Pulmonary artery endothelial cell (primary cell): ENCODE measurements at regions not wholly inside any gene's neighbourhood (a gene's known extent, or its start where the extent isn't known, plus 50 kb on each side); places are given as distances from the start of the nearest gene placed in this dataset.
A peak's percentile ranks its signal among the peaks of the same experiment; 100 is the strongest.

Source experiments
- DNase-seq: peaks from one replicate; pipeline ENCODE4 v3.0.0-alpha.2; 2011; ENCODE audit warnings: low read depth, low spot score

DNA sequence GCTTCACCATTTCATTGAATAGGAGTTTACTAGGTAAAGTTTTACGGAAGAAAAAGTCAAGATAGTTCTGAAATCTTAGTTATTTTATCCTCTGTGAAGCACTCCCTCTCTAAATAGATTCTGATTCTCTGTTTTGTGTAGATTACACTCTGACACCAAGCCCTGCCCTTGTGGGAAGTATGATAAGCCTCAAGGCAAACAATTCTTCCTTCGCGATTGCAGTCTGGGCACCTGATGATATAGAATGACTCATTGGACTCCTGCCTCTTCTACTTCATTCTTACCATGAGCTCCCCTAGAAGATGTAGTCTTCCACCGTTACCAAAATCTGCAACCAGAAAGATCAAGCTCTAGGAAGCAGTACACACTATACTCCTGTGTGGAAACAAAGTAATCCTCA is 626.9 kb upstream of the PTGER4 start:
- DNase-seq, result peak; percentile 41

DNA sequence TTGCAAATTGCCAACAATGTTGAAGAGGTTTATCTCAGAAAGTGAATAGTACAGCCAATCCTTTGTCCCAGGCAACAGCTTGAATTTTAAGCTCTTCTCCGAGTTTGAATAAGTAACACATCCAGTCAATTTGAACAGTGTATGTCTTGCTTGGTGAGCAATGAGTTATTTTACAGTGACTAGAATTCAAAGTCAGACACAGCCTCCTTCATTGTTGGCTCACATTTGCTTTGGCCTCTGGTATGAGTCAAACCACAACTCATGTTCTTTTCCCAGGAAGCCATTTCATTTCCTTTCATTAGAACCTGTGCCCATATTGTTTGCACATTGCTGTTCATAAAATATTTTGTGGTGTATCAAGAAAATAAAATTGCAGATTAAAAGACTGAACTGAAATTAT is 622.0 kb upstream of the DAB2 start:
- DNase-seq, result peak; percentile 60

DNA sequence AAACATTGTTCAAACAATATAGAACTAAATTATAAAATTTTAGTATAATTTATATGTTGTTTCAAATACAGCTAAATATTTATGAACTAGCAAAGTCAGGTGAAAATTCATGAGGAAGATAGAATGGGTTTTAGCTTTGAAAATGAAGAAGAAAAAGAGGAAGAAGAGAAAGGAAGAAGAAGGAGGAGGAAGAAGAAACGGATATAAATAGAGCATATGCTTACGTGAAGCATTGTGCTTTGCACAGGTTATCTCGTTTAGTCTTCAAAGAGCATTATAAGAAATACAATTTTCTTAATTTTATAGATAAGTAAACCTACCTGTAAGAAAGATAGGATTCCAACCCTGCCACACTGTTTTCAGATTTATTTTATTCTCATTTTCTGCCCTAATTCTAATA is 620.6 kb upstream of the DAB2 start:
- no peak for DNase-seq

DNA sequence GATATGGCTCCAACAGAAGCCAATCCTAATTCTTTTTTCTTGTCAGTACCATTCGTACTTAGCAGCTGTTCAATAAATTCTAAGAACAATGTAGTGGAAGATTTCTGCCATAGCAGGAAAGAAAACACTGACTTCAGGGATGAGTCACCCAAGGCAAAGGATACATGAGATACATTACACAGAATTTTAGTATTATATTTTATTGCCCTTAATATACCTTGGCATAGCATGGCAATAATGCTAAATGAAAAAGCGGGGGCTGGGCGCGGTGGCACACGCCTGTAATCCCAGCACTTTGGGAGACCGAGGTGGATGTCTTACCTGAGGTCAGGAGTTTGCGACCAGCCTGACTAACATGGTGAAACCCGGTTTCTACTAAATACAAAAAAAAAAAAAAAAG is 619.1 kb upstream of the DAB2 start:
- no peak for DNase-seq

DNA sequence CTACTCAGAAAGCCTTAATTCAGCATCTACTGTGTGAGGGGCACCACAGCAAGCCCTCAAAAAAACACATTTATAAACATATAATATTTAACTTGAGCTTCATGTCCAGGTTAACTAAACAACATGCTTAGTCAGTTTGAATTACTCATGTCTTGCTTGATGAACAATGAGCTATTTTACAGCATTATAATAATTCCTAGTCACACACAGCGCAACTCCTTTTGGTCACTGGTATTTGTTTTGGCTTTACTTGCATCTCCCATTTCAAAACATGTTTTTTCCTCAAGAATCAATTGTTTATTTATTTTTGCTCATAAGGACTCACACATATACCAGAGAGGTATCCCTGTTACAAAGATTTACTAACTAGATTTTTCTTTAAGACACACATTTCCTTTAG is 616.7 kb upstream of the DAB2 start:
- DNase-seq, result no peak

DNA sequence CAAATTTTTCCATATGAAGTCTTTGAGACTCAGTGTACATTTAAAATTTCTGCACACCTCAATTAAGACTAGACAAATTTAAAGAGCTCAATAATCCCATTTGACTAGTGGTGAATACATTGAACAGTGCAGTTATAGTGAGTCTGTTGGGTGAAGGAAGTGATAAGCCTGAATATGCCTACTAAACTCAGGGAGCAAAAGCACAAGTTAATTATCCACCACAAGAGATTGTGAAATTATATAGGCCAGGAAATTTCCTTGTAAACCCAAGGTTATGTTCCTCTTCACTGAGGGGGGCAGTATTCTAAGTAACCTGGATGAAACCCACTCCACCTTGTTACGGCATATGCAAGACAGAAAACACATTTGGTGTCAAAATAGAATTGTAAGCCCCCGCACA is 612.9 kb upstream of the DAB2 start:
- no peak for DNase-seq

DNA sequence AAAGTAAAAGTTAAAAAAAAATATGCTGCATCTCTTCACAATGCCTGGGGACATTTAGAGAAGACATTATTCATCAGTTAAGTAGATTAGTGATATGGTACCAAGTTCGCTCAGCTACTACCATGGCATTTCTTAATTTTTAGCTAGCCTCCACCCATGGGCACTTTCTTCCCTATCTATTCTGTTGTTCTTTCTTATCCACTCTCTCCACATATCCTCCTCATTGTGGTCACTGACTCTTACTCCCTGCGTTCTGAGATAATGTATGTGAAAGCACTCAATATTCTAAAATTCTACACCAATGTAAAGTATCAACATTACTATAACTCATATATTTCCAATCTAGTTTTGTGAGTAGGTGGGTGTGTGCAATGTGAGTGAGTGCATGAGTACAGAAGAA is 609.7 kb upstream of the DAB2 start:
- no peak for DNase-seq

DNA sequence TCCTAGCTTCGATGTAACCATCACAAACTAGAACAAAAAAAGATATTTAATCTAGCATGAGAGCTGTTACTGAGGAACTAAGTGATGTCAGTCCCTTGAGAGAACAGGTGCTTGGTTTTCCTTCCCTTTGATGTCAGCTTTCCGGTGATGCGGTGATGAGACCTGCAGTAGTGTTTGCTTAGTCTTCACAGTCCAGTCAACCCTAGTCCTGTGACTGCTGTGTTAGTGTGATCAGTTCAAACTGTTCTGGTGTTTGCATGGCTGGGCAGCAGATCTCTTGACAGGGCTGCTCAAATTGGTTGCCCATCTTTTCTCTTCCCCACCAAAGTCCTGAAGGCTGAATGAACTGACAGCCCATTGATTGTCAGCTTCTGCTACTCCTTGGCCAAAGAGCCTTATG is 608.6 kb upstream of the DAB2 start:
- no peak for DNase-seq

DNA sequence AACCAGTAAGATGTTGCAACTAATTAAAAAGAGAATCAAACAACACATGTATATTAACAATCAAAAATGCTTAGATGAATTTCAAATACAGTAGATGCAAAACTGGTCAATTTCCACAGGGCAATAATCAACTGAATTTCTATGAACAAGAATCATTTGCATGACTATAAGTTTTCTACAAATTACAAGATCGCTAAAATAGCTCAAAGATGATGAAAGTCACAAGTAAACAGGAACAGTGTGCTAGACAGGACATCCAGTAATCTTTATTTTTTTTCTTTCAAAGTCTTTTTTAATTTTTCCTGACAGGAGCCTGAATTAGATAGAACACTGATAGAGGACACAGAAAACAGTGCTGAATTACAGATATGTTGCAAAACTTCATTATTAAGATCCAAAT is 608.2 kb upstream of the DAB2 start:
- DNase-seq, result no peak

DNA sequence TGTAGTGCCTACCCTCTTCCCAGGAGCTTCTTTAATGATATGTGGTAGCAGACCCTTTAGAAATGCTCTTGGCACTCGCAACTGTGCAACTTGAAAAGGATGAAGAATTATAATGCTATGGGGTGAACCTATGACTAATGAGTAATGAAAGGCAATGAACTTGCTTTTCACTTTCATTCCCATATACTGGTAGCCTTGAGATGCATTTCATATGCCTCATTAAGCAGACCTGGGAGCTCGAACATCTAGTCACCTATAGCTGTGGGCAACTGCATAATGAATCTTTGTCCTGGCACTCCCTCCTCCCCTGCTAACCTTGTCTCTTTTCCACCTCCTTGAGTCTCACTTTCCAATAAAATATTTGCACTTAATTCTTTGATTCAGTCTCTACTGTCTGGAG is 605.9 kb upstream of the DAB2 start:
- DNase-seq, result no peak

DNA sequence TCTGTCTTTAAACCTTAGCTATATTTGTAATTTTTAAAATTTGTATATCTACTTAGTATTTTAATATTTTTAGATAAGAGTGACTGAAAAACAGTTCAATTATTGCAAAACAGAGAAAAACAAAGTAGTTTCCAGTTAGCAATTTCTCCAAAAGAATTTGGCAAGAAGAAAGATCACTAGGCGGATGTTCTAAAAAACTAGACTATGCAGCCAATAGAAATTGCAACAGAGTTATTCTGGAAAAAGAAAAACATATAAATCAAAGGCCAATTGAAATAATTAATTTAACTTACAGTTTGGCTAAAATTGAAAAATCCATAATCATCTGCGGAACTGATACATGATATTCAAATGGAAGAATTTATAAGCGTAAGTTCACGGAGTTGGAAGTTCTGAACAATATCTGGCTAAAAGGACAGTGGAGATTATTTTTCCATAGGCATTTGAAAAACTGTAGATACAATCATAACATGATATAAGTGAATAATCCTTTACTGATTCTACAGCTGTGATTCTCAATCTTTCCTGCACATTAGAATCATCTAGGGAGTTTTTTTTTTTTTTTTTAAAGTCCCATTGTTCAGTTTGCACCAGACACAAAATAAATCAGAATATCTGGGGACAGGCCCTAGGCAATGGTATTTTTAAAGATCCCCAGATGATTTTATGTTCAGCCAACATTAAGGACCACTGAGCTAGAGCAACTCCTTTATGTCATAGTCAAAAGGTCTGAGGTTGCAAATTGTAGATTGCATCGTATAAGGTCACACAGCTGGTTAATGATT is 605.1 kb upstream of the DAB2 start:
- no peak for DNase-seq

DNA sequence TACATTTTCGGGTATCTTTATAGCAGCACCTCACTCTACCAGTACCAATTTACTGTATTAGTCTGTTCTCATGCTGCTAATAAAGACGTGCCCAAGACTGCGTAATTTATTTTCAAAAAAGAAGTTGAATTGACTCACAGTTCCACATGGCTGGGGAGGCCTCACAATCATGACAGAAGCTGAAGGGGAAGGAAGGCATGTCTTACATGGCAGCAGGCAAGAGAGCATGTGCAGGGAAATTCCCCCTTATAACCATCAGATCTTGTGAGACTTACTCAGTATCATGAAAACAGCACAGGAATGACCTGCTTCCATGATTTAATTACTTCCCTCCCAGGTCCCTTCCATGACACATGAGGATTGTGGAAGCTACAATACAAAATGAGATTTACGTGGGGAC is 602.6 kb upstream of the DAB2 start:
- DNase-seq, result no peak

DNA sequence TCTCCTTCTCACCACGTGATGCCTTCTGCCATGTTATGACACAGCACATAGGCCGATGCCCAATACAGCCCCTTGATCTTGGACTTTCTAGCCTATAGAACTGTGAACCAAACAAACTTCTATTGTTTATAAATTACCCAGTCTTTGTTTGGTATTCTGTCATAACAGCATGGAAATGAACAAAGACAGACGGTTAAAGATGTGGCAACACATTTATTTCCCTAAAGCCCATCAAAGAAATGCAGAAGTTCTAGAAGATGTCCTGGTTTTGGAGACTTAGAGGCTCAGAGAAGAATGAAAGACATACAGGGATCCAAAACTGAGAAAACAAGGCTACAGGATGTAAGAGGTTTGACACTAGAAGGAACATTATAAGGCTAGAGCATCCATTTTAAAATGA is 600.8 kb upstream of the DAB2 start:
- DNase-seq, result no peak

DNA sequence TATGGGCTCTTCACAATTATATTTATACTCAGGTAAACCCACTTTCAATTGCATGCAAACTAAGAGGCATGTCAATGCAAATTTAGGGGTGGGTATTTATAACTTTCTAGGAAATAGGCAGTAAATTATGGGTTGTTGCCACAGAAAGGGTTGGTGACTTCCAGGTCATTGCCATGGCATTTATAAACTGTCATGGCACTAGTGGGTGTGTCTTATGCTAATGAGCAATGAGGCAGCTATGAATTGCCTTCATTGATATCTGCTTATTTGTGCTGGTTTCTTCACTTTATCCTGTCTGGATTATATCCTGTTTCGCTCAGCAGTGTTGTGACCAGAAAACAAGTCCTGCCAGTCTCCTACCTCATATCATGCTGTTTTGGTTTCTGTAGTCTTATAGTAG is 597.3 kb upstream of the DAB2 start:
- DNase-seq, result no peak

DNA sequence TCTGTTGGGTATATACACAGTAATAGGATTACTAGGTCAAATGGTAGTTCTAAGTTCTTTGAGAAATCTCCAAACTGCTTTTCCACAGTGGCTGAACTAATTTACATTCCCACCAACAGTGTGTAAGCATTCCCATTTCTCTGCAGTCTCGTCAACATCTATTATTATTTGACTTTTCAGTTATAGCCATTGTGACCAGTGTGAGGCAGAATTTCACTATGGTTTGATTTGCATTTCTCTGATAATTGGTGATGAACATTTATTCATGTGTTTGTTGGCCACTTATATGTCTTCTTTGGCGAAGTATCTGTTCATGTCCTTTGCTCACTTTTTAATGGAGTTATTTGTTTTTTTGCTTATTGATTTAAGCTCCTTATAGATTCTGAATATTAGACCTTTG is 596.2 kb upstream of the DAB2 start:
- no peak for DNase-seq

DNA sequence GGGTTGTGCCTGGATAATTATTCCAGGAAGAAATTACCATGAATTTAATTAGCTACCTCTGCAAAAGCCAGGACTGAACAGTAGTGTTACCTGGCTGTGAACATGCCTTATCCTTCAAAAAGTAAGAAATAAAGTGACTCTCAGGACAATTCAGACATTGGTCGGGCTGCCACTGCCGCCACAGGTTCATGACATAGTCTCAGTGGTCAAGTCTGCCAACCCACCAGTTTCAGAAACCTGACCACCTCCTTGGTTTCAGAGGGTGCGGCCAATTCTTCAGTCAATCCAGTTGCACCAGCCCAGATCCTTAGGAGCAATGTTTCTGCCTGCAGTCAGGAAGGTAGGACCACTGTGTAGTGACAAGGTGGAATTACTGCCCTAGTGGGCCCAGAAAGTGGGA is 593.1 kb upstream of the DAB2 start:
- no peak for DNase-seq

DNA sequence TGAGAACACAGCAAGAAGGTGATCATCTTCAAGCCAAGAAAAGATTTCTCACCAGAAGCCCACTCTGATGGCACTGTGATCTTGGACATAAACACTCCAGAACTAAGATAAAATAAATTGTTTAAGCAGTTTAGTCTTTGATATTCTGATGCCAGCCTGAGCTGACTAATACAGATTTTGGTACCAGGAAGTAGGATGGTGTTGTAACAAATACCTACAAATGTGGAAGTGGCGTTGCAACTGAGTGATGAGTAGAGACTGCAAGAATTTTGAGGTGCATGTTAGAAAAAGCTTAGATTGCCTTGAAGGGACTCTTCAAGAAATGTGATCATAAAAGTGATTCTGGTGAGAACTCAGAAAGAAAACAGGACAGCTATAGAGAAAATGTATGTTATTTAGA is 592.4 kb upstream of the DAB2 start:
- DNase-seq, result no peak

DNA sequence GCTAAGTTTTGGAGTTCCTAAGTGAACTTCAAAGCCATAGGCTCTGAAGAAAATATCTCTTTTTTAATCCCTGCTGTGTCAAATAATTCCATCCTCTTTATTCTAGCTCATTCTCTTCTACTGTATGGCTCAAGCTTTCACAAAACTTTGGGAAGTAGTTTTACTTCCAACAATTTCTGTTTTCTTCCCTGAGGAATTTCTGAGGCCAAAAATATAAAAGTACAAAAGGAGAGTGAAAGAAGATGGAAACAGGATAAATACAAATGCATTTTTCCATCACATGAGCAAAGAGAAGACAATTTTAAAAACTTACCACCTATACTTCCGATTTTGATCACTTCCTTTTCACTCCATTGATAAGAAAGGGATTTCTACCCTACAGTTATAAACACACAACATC is 585.7 kb upstream of the DAB2 start:
- DNase-seq, result no peak

DNA sequence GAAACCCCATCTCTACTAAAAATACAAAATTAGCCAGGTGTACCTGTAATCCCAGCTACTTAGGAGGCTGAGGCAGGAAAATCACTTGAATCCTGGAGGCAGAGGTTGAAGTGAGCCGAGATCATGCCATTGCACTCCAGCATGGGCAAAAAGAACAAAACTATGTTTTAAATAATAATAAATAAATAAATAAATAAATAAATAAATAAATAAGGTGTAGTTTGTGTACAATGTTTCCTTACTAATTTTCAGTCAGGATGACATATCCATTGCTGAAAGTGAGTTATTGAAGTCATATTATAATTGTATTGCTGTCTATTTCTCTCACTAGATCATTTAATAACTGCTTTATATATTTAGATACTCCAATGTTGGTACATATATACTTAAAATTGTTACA is 581.5 kb upstream of the DAB2 start:
- no peak for DNase-seq

DNA sequence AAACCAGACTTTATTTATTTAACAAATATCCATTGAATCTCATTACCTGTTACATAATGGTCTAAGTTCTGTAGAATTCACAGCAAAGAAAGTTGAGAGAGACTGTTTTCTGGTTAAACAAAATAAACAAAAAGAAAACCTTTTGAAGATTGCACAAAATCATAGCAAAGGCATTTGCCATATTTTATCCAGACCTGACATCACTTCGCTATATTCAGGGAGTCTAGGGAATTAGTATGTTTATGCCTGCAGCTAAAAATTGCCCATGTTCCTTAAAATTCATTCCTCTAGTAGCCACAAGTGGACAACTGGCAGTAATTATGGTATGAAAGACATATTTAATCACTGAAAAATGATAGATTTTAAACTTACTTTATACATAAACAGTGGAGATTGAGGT is 577.0 kb upstream of the DAB2 start:
- DNase-seq, result no peak

DNA sequence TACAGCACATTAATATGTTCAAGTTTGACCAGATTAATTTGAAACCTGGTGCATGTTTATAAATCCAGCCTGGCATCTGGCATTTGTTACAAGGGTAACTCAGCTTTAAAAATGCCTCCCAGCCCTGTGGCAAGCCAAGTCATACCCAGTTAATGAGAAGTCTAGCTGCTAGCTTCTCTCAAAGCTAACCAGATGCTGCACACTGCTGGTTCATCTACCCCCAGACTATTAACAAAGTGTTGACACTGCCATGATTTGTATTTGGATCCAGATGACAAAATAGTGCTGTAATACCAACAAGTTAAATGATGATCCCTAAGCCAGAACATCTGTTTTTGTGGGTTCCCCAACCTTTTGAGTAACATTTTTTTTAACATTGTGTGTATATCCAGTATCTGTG is 573.7 kb upstream of the DAB2 start:
- no peak for DNase-seq

DNA sequence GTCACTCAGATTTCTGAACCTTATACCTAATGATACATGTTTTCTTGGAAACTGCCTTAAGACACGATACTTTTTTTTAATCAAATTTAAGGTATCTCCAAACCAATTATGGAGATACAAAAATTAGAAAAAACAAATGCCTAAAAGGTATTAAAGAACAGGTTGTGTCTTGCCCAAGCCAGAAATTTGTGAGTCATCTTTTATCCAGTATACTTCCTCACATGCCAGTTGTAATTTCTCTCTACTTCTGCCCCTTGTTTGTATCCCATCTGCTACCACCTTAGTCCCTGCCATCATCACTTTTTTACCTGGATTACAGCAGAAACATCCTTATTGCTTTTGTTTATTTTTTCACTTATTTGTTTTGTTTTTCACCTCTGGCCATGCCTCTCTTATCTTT is 571.2 kb upstream of the DAB2 start:
- DNase-seq, result no peak

DNA sequence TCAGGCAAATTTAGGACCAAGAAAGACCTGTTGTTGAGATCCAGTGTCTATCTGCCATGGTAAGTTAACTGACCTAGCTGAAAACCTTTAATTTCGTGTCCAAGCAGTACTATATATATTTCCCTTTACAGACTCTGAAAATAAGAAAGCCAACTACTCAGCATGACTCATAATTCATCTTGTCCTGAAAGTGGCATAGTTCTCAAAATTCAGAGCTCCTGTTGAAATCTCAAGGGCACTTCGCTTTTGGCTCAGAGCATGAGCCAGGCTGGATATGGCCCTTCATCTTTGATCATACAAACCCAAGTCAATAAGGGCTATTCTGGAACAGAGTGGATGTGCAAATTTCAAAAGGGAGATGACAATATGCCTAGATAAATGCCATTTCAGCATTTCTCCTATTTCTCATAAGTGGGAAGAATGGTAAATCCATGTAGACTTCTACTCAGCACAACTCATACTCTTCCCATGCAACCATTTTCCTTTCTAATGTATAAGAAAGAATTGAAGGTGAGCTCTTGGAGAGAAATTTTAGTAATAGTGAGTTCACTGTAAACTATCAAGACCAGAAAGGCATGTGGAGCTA is 567.9 kb upstream of the DAB2 start:
- no peak for DNase-seq

DNA sequence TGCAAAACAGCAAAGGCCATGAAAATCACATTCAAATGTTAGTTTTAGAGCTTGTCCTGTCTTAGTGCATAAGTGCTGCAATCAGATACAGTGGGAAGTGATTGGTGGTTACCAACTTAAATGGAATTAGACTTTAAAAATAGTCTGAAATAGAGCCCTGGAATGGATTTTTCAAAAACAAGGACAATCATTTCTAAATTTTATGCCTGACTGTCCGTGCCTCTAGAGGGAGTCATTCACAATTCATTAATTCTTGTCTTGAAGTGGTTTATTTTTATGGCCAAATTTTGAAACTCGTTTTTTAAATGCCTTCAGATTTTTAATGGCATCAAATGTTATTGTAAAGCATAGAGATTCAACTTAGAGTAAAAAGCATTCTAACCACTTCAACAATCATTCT is 561.8 kb upstream of the DAB2 start:
- DNase-seq, result no peak
